HL-60 (cell line): ENCODE measurements at regions not wholly inside any gene's neighbourhood (a gene's known extent, or its start where the extent isn't known, plus 50 kb on each side); places are given as distances from the start of the nearest gene placed in this dataset.

ENCODE experiments used
- POLR2AphosphoS5 ChIP-seq: IDR thresholded peaks from 2 replicates; pipeline ENCODE4 v1.6.1; 2012; ENCODE audit warnings: low read depth
- TF ChIP-seq, protein P1 (sequence below): IDR thresholded peaks from 2 replicates; pipeline ENCODE4 v1.6.1; 2012; ENCODE audit warnings: low read depth; ENCODE audit not compliant: insufficient replicate concordance
- TF ChIP-seq, protein P2 (sequence below): IDR thresholded peaks from one replicate; pipeline ENCODE4 v1.5.1; 2011; ENCODE audit warnings: low read length, control low read depth, inconsistent platforms; ENCODE audit not compliant: insufficient read depth

DNA sequence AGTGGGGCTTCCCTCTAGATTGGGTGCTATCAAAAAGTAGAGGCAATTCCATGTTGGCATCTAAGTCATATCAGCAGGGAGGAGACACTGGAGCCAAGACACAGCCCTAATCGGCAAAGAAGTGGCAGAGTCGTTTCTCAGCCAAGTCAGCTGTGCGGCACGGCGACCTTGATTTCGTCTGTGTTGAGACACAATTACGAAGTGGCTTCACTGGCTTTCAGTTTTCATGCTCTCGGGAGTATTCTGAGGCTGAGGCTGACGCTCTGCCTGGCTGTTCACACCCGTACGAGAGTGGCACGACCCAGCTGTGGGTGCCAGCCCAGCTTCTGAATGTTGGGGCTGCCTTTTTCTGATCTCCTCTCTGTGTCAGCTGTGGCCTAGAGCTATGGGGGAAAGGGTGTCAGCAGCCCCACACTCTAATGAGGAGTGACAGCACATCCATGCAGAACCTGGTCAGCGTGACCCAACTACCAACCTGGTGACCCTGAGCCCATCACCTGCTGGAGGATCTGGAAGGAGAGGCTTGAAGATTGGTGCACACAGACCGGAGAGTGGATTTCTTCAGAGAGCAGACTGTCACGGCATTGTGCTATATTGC lies 105.7 kb upstream of the TMEM45B start:
- TF ChIP-seq, protein P1, sequence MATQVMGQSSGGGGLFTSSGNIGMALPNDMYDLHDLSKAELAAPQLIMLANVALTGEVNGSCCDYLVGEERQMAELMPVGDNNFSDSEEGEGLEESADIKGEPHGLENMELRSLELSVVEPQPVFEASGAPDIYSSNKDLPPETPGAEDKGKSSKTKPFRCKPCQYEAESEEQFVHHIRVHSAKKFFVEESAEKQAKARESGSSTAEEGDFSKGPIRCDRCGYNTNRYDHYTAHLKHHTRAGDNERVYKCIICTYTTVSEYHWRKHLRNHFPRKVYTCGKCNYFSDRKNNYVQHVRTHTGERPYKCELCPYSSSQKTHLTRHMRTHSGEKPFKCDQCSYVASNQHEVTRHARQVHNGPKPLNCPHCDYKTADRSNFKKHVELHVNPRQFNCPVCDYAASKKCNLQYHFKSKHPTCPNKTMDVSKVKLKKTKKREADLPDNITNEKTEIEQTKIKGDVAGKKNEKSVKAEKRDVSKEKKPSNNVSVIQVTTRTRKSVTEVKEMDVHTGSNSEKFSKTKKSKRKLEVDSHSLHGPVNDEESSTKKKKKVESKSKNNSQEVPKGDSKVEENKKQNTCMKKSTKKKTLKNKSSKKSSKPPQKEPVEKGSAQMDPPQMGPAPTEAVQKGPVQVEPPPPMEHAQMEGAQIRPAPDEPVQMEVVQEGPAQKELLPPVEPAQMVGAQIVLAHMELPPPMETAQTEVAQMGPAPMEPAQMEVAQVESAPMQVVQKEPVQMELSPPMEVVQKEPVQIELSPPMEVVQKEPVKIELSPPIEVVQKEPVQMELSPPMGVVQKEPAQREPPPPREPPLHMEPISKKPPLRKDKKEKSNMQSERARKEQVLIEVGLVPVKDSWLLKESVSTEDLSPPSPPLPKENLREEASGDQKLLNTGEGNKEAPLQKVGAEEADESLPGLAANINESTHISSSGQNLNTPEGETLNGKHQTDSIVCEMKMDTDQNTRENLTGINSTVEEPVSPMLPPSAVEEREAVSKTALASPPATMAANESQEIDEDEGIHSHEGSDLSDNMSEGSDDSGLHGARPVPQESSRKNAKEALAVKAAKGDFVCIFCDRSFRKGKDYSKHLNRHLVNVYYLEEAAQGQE, result no peak
- no peak for TF ChIP-seq POLR2AphosphoS5
- TF ChIP-seq, protein P2, sequence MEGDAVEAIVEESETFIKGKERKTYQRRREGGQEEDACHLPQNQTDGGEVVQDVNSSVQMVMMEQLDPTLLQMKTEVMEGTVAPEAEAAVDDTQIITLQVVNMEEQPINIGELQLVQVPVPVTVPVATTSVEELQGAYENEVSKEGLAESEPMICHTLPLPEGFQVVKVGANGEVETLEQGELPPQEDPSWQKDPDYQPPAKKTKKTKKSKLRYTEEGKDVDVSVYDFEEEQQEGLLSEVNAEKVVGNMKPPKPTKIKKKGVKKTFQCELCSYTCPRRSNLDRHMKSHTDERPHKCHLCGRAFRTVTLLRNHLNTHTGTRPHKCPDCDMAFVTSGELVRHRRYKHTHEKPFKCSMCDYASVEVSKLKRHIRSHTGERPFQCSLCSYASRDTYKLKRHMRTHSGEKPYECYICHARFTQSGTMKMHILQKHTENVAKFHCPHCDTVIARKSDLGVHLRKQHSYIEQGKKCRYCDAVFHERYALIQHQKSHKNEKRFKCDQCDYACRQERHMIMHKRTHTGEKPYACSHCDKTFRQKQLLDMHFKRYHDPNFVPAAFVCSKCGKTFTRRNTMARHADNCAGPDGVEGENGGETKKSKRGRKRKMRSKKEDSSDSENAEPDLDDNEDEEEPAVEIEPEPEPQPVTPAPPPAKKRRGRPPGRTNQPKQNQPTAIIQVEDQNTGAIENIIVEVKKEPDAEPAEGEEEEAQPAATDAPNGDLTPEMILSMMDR, result no peak
